ENCODE measurements at regions not wholly inside any gene's neighbourhood (a gene's known extent, or its start where the extent isn't known, plus 50 kb on each side); places are given as distances from the start of the nearest gene placed in this dataset.
"Not testable (repeated sequence)": the region's sequence is repeated elsewhere in the genome, so short reads cannot be mapped to it uniquely, and the experiment has no call there.

DNA sequence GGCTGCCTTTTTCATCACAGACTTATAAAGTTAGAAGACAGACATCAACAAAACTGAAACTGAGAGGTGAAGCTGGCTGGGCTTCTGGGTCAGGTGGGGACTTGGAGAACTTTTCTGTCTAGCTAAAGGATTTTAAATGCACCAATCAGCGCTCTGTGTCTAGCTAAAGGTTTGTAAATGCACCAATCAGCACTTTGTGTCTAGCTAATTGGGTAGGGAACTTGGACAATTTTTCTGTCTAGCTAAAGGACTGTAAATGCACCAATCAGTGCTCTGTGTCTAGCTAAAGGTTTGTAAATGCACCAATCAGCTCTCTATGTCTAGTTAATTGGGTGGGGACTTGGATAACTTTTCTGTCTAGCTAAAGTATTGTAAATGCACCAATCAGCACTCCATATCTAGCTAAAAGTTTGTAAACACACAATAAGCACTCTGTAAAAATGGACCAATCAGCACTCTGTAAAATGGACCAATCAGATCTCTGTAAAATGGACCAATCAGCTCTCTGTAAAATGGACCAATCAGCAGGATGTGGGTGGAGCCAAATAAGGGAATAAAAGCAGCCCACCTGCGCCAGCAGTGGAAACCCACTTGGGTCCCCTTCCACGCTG is 710.3 kb upstream of the INTU start:
- TF ChIP-seq, protein P1, sequence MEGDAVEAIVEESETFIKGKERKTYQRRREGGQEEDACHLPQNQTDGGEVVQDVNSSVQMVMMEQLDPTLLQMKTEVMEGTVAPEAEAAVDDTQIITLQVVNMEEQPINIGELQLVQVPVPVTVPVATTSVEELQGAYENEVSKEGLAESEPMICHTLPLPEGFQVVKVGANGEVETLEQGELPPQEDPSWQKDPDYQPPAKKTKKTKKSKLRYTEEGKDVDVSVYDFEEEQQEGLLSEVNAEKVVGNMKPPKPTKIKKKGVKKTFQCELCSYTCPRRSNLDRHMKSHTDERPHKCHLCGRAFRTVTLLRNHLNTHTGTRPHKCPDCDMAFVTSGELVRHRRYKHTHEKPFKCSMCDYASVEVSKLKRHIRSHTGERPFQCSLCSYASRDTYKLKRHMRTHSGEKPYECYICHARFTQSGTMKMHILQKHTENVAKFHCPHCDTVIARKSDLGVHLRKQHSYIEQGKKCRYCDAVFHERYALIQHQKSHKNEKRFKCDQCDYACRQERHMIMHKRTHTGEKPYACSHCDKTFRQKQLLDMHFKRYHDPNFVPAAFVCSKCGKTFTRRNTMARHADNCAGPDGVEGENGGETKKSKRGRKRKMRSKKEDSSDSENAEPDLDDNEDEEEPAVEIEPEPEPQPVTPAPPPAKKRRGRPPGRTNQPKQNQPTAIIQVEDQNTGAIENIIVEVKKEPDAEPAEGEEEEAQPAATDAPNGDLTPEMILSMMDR (IDR thresholded peaks at IDR 0.05; ENCODE audit: borderline replicate concordance, extremely low read depth, low read length, poor library complexity, severe bottlenecking): not testable (repeated sequence)
- not testable (repeated sequence) for TF ChIP-seq EZH2 (IDR thresholded peaks at IDR 0.05; ENCODE audit: borderline replicate concordance, low read depth, low read length, severe bottlenecking)
